ENCODE measurements at regions not wholly inside any gene's neighbourhood (a gene's known extent, or its start where the extent isn't known, plus 50 kb on each side); places are given as distances from the start of the nearest gene placed in this dataset.

DNA sequence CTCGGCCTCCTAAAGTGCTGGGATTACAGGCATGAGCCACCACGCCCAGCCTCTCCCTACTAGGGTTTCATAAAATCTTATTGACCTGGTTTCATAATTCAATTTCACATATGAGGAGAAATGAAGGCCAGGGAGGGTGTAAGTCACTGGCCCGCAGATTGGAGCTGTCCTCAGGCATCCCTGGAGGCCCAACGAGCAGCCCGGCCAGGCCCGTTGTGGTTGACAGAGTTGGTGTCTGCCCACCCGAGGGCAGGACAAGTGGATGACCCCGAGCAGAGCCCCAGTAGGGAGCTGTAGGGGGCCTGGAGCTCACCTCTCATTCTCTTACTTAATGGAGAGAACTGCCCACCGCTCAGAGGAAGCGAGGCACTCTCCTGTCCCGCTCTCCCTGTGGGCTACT lies 78.9 kb downstream of the CPN2 start:
- ChIA-PET CTCF (no interaction called here), POLR2A (ENCODE audit: low non-redundant PET) (interaction anchor here (0.7 kb wide), 1 partner anchor 575 kb away, joined by 5 read pairs; no protein-coding TSS in a partner anchor)

DNA sequence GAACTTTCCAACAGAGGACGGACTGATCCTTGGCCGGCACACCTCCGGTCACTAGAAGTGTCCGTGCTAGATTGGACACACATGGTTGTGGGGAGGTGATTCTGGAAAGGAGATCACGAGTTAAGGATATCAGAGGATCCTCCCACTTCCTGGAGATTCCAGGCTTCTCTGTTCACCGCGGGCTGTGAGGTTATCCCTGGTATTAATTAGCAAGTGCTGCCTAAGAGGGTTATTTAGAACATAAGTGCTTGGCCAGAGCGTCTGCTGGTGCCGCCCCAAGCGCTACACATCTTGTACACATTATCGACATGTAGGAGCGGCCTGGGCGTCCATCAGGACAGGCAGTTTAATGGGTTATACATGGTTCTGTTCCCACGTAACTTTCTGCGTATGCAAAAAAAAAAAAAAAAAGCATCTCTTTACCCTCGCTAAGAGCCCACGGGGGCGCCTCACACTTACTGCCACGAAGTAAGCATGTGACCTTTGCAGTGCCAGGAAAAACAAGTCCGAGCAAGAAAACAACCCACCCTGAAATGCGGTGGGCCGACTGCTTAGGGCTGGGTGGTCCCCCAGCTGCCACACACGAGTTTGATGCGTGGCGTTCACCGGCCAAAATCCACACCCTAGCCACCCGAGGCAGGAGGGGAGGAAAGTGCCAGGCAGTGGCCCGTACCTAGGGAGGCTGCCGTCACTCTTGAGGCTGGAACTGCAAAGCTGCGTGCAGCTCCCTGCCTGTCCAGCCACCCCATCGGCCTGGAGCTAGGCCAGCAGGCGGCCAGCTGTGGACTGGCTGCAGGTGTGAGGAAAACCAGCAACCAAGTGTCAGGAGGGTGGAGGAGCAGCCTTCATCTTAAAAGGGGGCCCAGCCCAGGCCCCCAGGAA lies 78.0 kb downstream of the CPN2 start:
- Histone ChIP-seq H3K9me3 (ENCODE audit: low read depth, low read length, poor library complexity, severe bottlenecking) (no peaks in the 10 kb centered on the region), H3K4me1 (ENCODE audit: insufficient read depth, low read length, poor library complexity, severe bottlenecking) (peaks cover 29% of the 10 kb centered on the region), H3K4me3 (ENCODE audit: low read depth, low read length, poor library complexity, severe bottlenecking) (no peak overlapping the region), H3K27me3 (replicated peaks; ENCODE audit: insufficient read depth, low read depth, low read length, poor library complexity) (no peaks in the 10 kb centered on the region), H3K27ac (ENCODE audit: low read depth, low read length, poor library complexity, severe bottlenecking) (no peak overlapping the region), H3K36me3 (ENCODE audit: insufficient read depth, low read length, poor library complexity, severe bottlenecking) (no peaks in the 10 kb centered on the region)
- CTCF ChIA-PET = no interaction called here
- TF ChIP-seq, protein P1, sequence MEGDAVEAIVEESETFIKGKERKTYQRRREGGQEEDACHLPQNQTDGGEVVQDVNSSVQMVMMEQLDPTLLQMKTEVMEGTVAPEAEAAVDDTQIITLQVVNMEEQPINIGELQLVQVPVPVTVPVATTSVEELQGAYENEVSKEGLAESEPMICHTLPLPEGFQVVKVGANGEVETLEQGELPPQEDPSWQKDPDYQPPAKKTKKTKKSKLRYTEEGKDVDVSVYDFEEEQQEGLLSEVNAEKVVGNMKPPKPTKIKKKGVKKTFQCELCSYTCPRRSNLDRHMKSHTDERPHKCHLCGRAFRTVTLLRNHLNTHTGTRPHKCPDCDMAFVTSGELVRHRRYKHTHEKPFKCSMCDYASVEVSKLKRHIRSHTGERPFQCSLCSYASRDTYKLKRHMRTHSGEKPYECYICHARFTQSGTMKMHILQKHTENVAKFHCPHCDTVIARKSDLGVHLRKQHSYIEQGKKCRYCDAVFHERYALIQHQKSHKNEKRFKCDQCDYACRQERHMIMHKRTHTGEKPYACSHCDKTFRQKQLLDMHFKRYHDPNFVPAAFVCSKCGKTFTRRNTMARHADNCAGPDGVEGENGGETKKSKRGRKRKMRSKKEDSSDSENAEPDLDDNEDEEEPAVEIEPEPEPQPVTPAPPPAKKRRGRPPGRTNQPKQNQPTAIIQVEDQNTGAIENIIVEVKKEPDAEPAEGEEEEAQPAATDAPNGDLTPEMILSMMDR (conservative IDR thresholded peaks at IDR 0.05; ENCODE audit: low read depth, low read length) = no peak
- no peak for TF ChIP-seq EZH2 (IDR thresholded peaks at IDR 0.05; ENCODE audit: borderline replicate concordance, low read depth, low read length, poor library complexity, severe bottlenecking)
- intact Hi-C loops (cut with micrococcal nuclease; ENCODE audit: unreplicated experiment) = no loop called here
- POLR2A ChIA-PET (ENCODE audit: low non-redundant PET) = no interaction called here
- peak; percentile 39 for DNase-seq (ENCODE audit: low spot score)
- no TSS peak for BruUV-seq (replicated peaks)

More for the DNA sequence above, 78.9 kb downstream of the CPN2 start:
- intact Hi-C loops (cut with micrococcal nuclease; ENCODE audit: unreplicated experiment) = no loop called here
- DNase-seq (ENCODE audit: low spot score) = no peak
- Histone ChIP-seq H3K9me3 (ENCODE audit: low read depth, low read length, poor library complexity, severe bottlenecking) (no peaks in the 10 kb centered on the region), H3K36me3 (ENCODE audit: insufficient read depth, low read length, poor library complexity, severe bottlenecking) (no peaks in the 10 kb centered on the region), H3K4me1 (ENCODE audit: insufficient read depth, low read length, poor library complexity, severe bottlenecking) (peaks cover 20% of the 10 kb centered on the region), H3K27me3 (replicated peaks; ENCODE audit: insufficient read depth, low read depth, low read length, poor library complexity) (no peaks in the 10 kb centered on the region), H3K27ac (ENCODE audit: low read depth, low read length, poor library complexity, severe bottlenecking) (no peak overlapping the region), H3K4me3 (ENCODE audit: low read depth, low read length, poor library complexity, severe bottlenecking) (no peak overlapping the region)
- no TSS peak for BruUV-seq (replicated peaks)
- TF ChIP-seq, protein P1 (conservative IDR thresholded peaks at IDR 0.05; ENCODE audit: low read depth, low read length) = no peak
- TF ChIP-seq EZH2 (IDR thresholded peaks at IDR 0.05; ENCODE audit: borderline replicate concordance, low read depth, low read length, poor library complexity, severe bottlenecking) = no peak

DNA sequence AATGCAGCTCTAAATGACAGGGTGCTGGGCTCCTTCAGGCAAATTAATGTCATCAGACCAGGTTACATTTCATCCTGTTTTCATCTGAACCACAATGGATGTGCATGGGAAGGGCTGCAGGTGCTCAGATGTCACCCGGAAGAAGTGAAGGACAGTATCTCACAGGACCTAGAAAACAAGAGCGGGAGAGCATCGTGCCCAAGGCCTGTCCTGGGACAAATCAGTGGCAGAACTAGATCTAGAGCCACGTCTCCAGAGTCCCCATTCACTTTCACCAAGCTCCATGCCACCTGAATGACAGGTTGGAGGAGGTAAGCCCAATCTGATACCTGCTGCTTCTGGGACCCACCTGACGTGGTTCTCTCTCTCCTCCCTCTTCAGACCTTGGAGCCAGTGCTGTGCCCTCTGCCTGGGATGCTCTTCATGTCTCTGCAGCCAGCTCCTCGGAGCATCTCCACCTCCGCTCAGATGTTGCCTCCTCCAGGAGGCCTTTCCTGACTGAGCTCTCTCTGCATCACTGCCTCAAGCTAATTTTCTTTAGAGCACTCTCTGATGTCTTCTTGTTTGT lies 77.3 kb downstream of the CPN2 start:
- intact Hi-C loops (cut with micrococcal nuclease; ENCODE audit: unreplicated experiment) = no loop called here
- Histone ChIP-seq H3K9me3 (ENCODE audit: low read depth, low read length, poor library complexity, severe bottlenecking) (no peaks in the 10 kb centered on the region), H3K4me3 (ENCODE audit: low read depth, low read length, poor library complexity, severe bottlenecking) (no peak overlapping the region), H3K4me1 (ENCODE audit: insufficient read depth, low read length, poor library complexity, severe bottlenecking) (peaks cover 33% of the 10 kb centered on the region), H3K27me3 (replicated peaks; ENCODE audit: insufficient read depth, low read depth, low read length, poor library complexity) (no peaks in the 10 kb centered on the region), H3K27ac (ENCODE audit: low read depth, low read length, poor library complexity, severe bottlenecking) (no peak overlapping the region), H3K36me3 (ENCODE audit: insufficient read depth, low read length, poor library complexity, severe bottlenecking) (no peaks in the 10 kb centered on the region)
- ChIA-PET POLR2A (ENCODE audit: low non-redundant PET) (no interaction called here), CTCF (no interaction called here)
- no peak for TF ChIP-seq EZH2 (IDR thresholded peaks at IDR 0.05; ENCODE audit: borderline replicate concordance, low read depth, low read length, poor library complexity, severe bottlenecking)
- TF ChIP-seq, protein P1 (conservative IDR thresholded peaks at IDR 0.05; ENCODE audit: low read depth, low read length) = no peak
- DNase-seq (ENCODE audit: low spot score) = no peak
- no TSS peak for BruUV-seq (replicated peaks)

Measured in A673 (cell line).